HepG2 (cell line): ENCODE measurements at regions not wholly inside any gene's neighbourhood (a gene's known extent, or its start where the extent isn't known, plus 50 kb on each side); places are given as distances from the start of the nearest gene placed in this dataset.
A peak's percentile ranks its signal among the peaks of the same experiment; 100 is the strongest.
"Not testable (repeated sequence)": the region's sequence is repeated elsewhere in the genome, so short reads cannot be mapped to it uniquely, and the experiment has no call there.

ENCODE experiments used
- ATAC-seq: fragments of 200-7000 bp; cut with Tn5 transposase; 3 replicates; pipeline ENCODE4 v1.9.1; 2020; ENCODE audit warnings: mild to moderate bottlenecking, moderate library complexity
- BruUV-seq: library from RNA; stranded (reverse); fragments of 400-500 nt; replicated peaks from 2 replicates; lab custom pipeline; 2021; lab: Mats Ljungman, UMichigan
- CTCF ChIA-PET: fragments of 300-600 bp; formaldehyde crosslinking; extraction: SDS; loops from one replicate; lab custom pipeline; 2021; ENCODE audit warnings: low total read pairs, inconsistent platforms, low intra/inter-chr PET ratio; lab: Yijun Ruan, JAX
- POLR2A ChIA-PET: fragments of 350-600 bp; sonication (Branson Sonifier 250); formaldehyde crosslinking; loops from one replicate; lab custom pipeline; 2020; ENCODE audit warnings: antibody characterized with exemption, inconsistent platforms; lab: Yijun Ruan, JAX
- DNase-seq: peaks from one replicate; pipeline ENCODE4 v3.0.0-alpha.2; 2015; ENCODE audit warnings: low spot score
- FAIRE-seq: peaks from 3 replicates; lab custom pipeline; 2011; peaks lifted over from hg19 to GRCh38; lab: Jason Lieb, UNC
- H2AFZ ChIP-seq: one replicate; pipeline ENCODE4 v1.6.1; 2011; ENCODE audit warnings: low read length, inconsistent platforms
- H3K27ac ChIP-seq: fragments of 300-600 bp; 3 replicates; pipeline ENCODE4 v1.8.0; 2011; ENCODE audit warnings: mixed run types, mild to moderate bottlenecking, mixed read lengths, low read length, inconsistent platforms; ENCODE audit not compliant: insufficient read depth; ENCODE audit errors: extremely low read length
- H3K27me3 ChIP-seq, 2 experiments: fragments of 200-600 bp in 1 of 2; 2 replicates in 1 of 2; 3 replicates in 1 of 2; pipeline versions ENCODE4 v1.6.0 to v1.8.0; 2011; ENCODE audit warnings: low read length in 2 of 2, mild to moderate bottlenecking in 2 of 2, moderate library complexity in 2 of 2, inconsistent platforms in 1 of 2; ENCODE audit not compliant: insufficient read depth in 2 of 2, control insufficient read depth in 1 of 2
- H3K36me3 ChIP-seq, 2 experiments: fragments of 200-600 bp in 1 of 2; replicated peaks in 1 of 2; 2 replicates in 1 of 2; 3 replicates in 1 of 2; pipeline versions ENCODE4 v1.5.1 to v1.8.0; 2011; ENCODE audit warnings: low read length in 2 of 2, inconsistent platforms in 1 of 2; ENCODE audit not compliant: insufficient read depth in 2 of 2, control insufficient read depth in 1 of 2
- H3K4me1 ChIP-seq: 2 replicates; pipeline ENCODE4 v1.5.1; 2012; ENCODE audit warnings: low read length, inconsistent platforms; ENCODE audit not compliant: insufficient read depth
- H3K4me2 ChIP-seq: 2 replicates; pipeline ENCODE4 v1.6.0; 2011; ENCODE audit warnings: low read depth, low read length, inconsistent platforms
- H3K4me3 ChIP-seq, 3 experiments: fragments of 200-600 bp in 1 of 3; sonication (generic), shearing (Covaris generic) in 1 of 3; replicated peaks in 1 of 3; 2 replicates each; pipeline ENCODE4 v1.5.1; 2011 to 2016; ENCODE audit warnings: low read length in 3 of 3, inconsistent platforms in 2 of 3, low read depth in 2 of 3, mild to moderate bottlenecking in 2 of 3, control low read depth in 1 of 3, mixed read lengths in 1 of 3; ENCODE audit not compliant: insufficient read depth in 1 of 3
- H3K79me2 ChIP-seq: one replicate; pipeline ENCODE4 v1.6.1; 2011; ENCODE audit warnings: low read length, inconsistent platforms; ENCODE audit not compliant: insufficient read depth
- H3K9ac ChIP-seq: 2 replicates; pipeline ENCODE4 v1.6.0; 2011; ENCODE audit warnings: mild to moderate bottlenecking, low read depth, low read length, inconsistent platforms; ENCODE audit not compliant: insufficient read depth
- H3K9me3 ChIP-seq: 2 replicates; pipeline ENCODE4 v1.5.1; 2012; ENCODE audit warnings: mild to moderate bottlenecking, low read length
- H4K20me1 ChIP-seq: 2 replicates; pipeline ENCODE4 v1.6.0; 2011; ENCODE audit warnings: inconsistent platforms, mild to moderate bottlenecking, low read length, moderate library complexity; ENCODE audit not compliant: insufficient read depth
- BHLHE40 ChIP-seq: IDR thresholded peaks from 2 replicates; pipeline ENCODE4 v1.6.1; 2011; ENCODE audit warnings: low read length, improper control_type of control experiment
- EHMT2 ChIP-seq: fragments of 200-600 bp; sonication (generic); IDR thresholded peaks from 2 replicates; pipeline ENCODE4 v1.7.0; 2017; ENCODE audit warnings: antibody characterized with exemption, low read depth, low read length, borderline replicate concordance
- ERF ChIP-seq: IDR thresholded peaks from 2 replicates; pipeline ENCODE4 v1.6.1; 2018; ENCODE audit warnings: missing biosample characterization, missing genetic modification reagents
- FOSL1 ChIP-seq: sonication (generic); formaldehyde crosslinking; IDR thresholded peaks from 2 replicates; pipeline ENCODE4 v1.9.0; 2021; ENCODE audit warnings: missing genetic modification reagents, borderline replicate concordance
- MAFF ChIP-seq: IDR thresholded peaks from 2 replicates; pipeline ENCODE4 v1.6.1; 2011; ENCODE audit warnings: low read depth, low read length, improper control_type of control experiment
- MAFK ChIP-seq, 2 experiments: IDR thresholded peaks in 1 of 2; conservative IDR thresholded peaks in 1 of 2; 2 replicates each; pipeline ENCODE4 v1.6.1; 2011; ENCODE audit warnings: improper control_type of control experiment in 2 of 2, low read length in 2 of 2
- STAG1 ChIP-seq: sonication (generic); formaldehyde crosslinking; IDR thresholded peaks from 2 replicates; pipeline ENCODE4 v1.4.0; 2020; ENCODE audit warnings: missing genetic modification reagents
- TBL1XR1 ChIP-seq: fragments of 150-350 bp; IDR thresholded peaks from 2 replicates; pipeline ENCODE4 v1.6.1; 2014; ENCODE audit warnings: borderline replicate concordance, low read length; ENCODE audit not compliant: partially characterized antibody
- ZNF431 ChIP-seq: sonication (generic); formaldehyde crosslinking; IDR thresholded peaks from 2 replicates; pipeline ENCODE4 v1.9.0; 2022; ENCODE audit warnings: missing genetic modification reagents, low read depth, mild to moderate bottlenecking, borderline replicate concordance
- WGBS: methylation state at CpG from one replicate; pipeline ENCODE4 v1.1.6; 2017; ENCODE audit warnings: low lambda C conversion rate; 5-methylcytosine and 5-hydroxymethylcytosine counted together
- in situ Hi-C: cut with HindIII; loops from 2 replicates; pipeline ENCODE4 v1.10.0; 2017; ENCODE audit warnings: low pct_unique_long_range_greater_than_20kb; ENCODE audit not compliant: extremely low pct_ligation_motif_present
- intact Hi-C: fragments of 100-400 bp; cut with micrococcal nuclease; formaldehyde crosslinking; loops from one replicate; pipeline ENCODE4 v1.10.0; 2022; ENCODE audit not compliant: unreplicated experiment
- TF ChIP-seq, protein P1 (sequence below): sonication (generic); formaldehyde crosslinking; IDR thresholded peaks from 2 replicates; pipeline ENCODE4 v1.4.0; 2020; ENCODE audit warnings: mild to moderate bottlenecking, low read depth, missing genetic modification reagents

DNA sequence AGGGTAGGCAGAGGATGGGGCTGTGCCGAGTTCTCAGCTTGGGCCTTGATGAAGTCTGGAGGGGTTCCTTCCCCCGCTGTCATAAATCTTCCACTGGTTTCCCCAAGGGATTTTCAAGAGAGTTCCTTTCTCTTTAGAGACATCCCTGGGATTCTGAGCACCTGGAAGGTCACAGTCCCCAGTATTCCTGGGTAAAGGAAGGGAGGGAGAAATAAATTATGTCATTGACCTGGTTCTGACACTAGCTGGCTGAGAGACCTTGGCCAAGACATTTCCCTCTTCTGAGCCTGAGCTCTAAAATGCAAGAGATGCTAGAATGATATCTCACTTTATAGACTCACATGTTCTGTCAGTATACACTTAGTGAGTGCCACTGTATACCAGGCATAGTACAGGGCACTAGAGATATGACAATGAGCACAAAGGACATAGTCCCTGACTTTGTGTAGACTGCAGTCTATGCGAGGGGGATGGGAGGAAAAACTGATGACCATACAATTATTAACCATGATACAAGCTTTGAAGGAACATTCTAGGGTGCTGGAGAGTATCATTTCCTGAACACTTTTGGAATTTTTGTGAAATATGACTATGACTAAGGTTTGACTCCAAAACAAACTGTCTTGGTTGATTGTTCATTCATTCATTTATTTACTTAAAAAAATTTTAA is 165.8 kb upstream of the JUN start:
- H3K4me2 ChIP-seq = no peak overlapping the region
- POLR2A ChIA-PET = no interaction called here
- FAIRE-seq (no peak), DNase-seq (no peak), ATAC-seq (no peak)
- H2AFZ ChIP-seq = no peak overlapping the region
- H3K9me3 ChIP-seq = no peaks in the 10 kb centered on the region
- in situ Hi-C loops = no loop called here
- no peaks in the 10 kb centered on the region for H4K20me1 ChIP-seq
- no peaks in the 10 kb centered on the region for H3K79me2 ChIP-seq
- no peaks in the 10 kb centered on the region for H3K36me3 ChIP-seq
- no peak overlapping the region for H3K27ac ChIP-seq
- BruUV-seq = no TSS peak
- peaks cover 0 to 11% of the 10 kb centered on the region in 2 experiments; a peak in 2 of 5 replicates for H3K27me3 ChIP-seq
- H3K9ac ChIP-seq = no peak overlapping the region
- CTCF ChIA-PET = no interaction called here
- TF ChIP-seq MAFF (0 out of 2 replicates have a peak, but pooled peaks have one; percentile 23), MAFK (conservative IDR thresholded peaks at IDR 0.05 in 1 of 2, IDR thresholded peaks at IDR 0.05 in 1 of 2; ENCODE audit: low read length in 2 of 2) (peak in 1 of 2 experiments; percentile 32; a peak in 1 of 4 replicates)
- TF ChIP-seq, protein P1, sequence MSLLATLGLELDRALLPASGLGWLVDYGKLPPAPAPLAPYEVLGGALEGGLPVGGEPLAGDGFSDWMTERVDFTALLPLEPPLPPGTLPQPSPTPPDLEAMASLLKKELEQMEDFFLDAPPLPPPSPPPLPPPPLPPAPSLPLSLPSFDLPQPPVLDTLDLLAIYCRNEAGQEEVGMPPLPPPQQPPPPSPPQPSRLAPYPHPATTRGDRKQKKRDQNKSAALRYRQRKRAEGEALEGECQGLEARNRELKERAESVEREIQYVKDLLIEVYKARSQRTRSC = no peak
- no peak overlapping the region for H3K4me3 ChIP-seq
- intact Hi-C loops = no loop called here
- H3K4me1 ChIP-seq = no peaks in the 10 kb centered on the region
- 31% methylated on average over 3 of the region's 3 CpGs for WGBS

DNA sequence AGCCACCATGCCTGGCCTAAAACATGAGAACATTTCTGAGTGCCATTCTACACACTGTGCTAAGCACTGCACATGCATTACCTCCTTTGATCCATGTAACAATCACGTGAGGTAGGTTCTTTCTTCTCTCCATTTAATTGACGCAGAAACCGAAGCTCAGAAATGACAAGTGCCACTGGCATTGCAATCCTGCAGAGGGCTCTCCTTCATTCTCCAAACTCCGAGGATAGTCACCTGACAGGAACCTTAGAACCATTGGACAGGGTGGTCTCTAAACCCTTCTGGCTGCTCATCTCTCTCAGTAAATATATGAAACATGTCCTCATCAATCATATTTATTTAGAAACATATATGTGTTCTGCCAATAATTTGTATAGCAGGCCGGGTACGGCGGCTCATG is 167.1 kb upstream of the JUN start:
- in situ Hi-C loops (no loop called here), intact Hi-C loops (no loop called here)
- H3K9me3 ChIP-seq = no peaks in the 10 kb centered on the region
- 45% methylated on average over 7 of the region's 7 CpGs for WGBS
- H2AFZ ChIP-seq = no peak overlapping the region
- no peak overlapping the region for H3K27ac ChIP-seq
- no peaks in the 10 kb centered on the region for H3K79me2 ChIP-seq
- no TSS peak for BruUV-seq
- FAIRE-seq (no peak), DNase-seq (no peak), ATAC-seq (no peak)
- ChIA-PET POLR2A (no interaction called here), CTCF (no interaction called here)
- H3K36me3 ChIP-seq = no peaks in the 10 kb centered on the region
- no peaks in the 10 kb centered on the region for H4K20me1 ChIP-seq
- H3K4me3 ChIP-seq = no peak overlapping the region
- TF ChIP-seq EHMT2 (no peak), ERF (CRISPR knock-in tag) (no peak), FOSL1 (no peak), BHLHE40 (0 out of 2 replicates have a peak, but pooled peaks have one; percentile 7), ZNF431 (CRISPR knock-in tag) (no peak), TBL1XR1 (no peak), STAG1 (CRISPR knock-in tag) (peak; percentile 48)
- H3K27me3 ChIP-seq = peaks cover 0 to 11% of the 10 kb centered on the region in 2 experiments; a peak in 2 of 5 replicates
- no peak overlapping the region for H3K4me2 ChIP-seq
- H3K4me1 ChIP-seq = no peaks in the 10 kb centered on the region
- no peak overlapping the region for H3K9ac ChIP-seq

DNA sequence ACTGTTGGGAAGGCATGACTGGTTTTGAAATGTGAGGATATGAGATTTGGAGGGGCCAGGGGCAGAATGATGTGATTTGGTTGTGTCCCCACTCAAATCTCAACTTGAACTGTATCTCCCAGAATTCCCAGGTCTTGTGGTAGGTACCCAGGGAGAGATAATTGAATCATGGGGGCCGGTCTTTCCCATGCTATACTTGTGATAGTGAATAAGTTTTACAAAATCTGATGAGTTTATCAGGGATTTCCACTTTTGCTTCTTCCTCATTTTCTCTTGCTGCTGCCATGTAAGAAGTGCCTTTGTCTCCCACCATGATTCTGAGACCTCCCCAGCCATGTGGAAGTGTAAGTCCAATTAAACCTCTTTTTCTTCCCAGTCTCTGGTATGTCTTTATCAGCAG is 170.1 kb upstream of the JUN start:
- H3K9me3 ChIP-seq, H4K20me1 ChIP-seq, CTCF ChIA-PET, H3K27ac ChIP-seq, H3K79me2 ChIP-seq, H3K9ac ChIP-seq, in situ Hi-C loops, H2AFZ ChIP-seq, ATAC-seq, H3K27me3 ChIP-seq, H3K4me1 ChIP-seq, DNase-seq, BruUV-seq, H3K4me3 ChIP-seq, H3K36me3 ChIP-seq, FAIRE-seq, H3K4me2 ChIP-seq, POLR2A ChIA-PET, intact Hi-C loops: not testable (repeated sequence)
- 67% methylated on average over 1 of the region's 1 CpG for WGBS
